Right lobe of liver (tissue), 4 donors: ENCODE measurements at regions not wholly inside any gene's neighbourhood (a gene's known extent, or its start where the extent isn't known, plus 50 kb on each side); places are given as distances from the start of the nearest gene placed in this dataset.

Source experiments
- CTCF ChIP-seq, 4 donors: fragments of 200-600 bp in 3 of 4; fragments of 450-650 bp in 1 of 4; IDR thresholded peaks; one replicate each; pipeline versions ENCODE4 v1.5.1 to v1.8.0; 2016 to 2022; ENCODE audit warnings: antibody characterized with exemption in 4 of 4, mild to moderate bottlenecking in 2 of 4
- POLR2A ChIP-seq: fragments of 450-650 bp; IDR thresholded peaks from one replicate; pipeline ENCODE4 v1.6.1; 2017; ENCODE audit warnings: antibody characterized with exemption, mild to moderate bottlenecking
- donor health status: DM: no; HTN: no; CAD: no.
- donor health status: DM: no; HTN: no; CAD: no.
- donor health status: DM: no; HTN: yes; CAD: no.

- TF ChIP-seq CTCF (IDR thresholded peaks at IDR 0.05) = no peak
- no peak for TF ChIP-seq POLR2A
Observed at GRCh38 chr1:29842130-29842529, 605.8 kb downstream of the PTPRU start.
